ENCODE measurements at regions not wholly inside any gene's neighbourhood (a gene's known extent, or its start where the extent isn't known, plus 50 kb on each side); places are given as distances from the start of the nearest gene placed in this dataset.

- TF ChIP-seq MAZ (IDR thresholded peaks at IDR 0.05; ENCODE audit: borderline replicate concordance, low read depth, low read length), result no peak
- peak; percentile 41; the same call in 1 of the 2 replicates for TF ChIP-seq CEBPB (IDR thresholded peaks at IDR 0.05; ENCODE audit: low read depth, low read length)
- TF ChIP-seq CTCF (conservative IDR thresholded peaks at IDR 0.05; ENCODE audit: low read depth, low read length), result no peak
- no peak overlapping the region for H3K27ac ChIP-seq (ENCODE audit: insufficient read depth, low read length)
- ATAC-seq (ENCODE audit: low read depth) (no peak), DNase-seq (peak; percentile 34)
- no peak overlapping the region for H2BK5ac ChIP-seq (ENCODE audit: low read depth, low read length, poor library complexity, severe bottlenecking)
- no peak overlapping the region for H3K56ac ChIP-seq (ENCODE audit: extremely low read depth, insufficient read depth, low read length)
- intact Hi-C loops (cut with micrococcal nuclease) (no loop called here), in situ Hi-C loops (cut with MboI; ENCODE audit: low sequenced_read_pairs) (no loop called here), dilution Hi-C loops (cut with HindIII; ENCODE audit: low sequenced_read_pairs, unreplicated experiment) (no loop called here)
- no peak overlapping the region for H3K9ac ChIP-seq (ENCODE audit: low read depth, low read length)
- CTCF ChIA-PET, result no interaction called here
- no peak overlapping the region for H2AK5ac ChIP-seq (ENCODE audit: low read depth, low read length)
- H4K8ac ChIP-seq (ENCODE audit: low read depth in 2 of 2, low read length in 2 of 2), result no peak overlapping the region
- no peaks in the 10 kb centered on the region for H4K20me1 ChIP-seq (ENCODE audit: insufficient read depth, low read length)
- no peak overlapping the region for H2AFZ ChIP-seq (replicated peaks; ENCODE audit: low read length, poor library complexity)
- no peak overlapping the region for H3K4me3 ChIP-seq (ENCODE audit: insufficient read depth, low read depth, low read length)
- no peak overlapping the region for H2BK120ac ChIP-seq (ENCODE audit: low read depth, low read length)
- no peaks in the 10 kb centered on the region for H3K36me3 ChIP-seq (ENCODE audit: control insufficient read depth, insufficient read depth, low read length)
- no peak overlapping the region for H3K4ac ChIP-seq (ENCODE audit: low read depth, low read length)
- H2AK9ac ChIP-seq (replicated peaks; ENCODE audit: low read depth, low read length, poor library complexity), result no peak overlapping the region
- no CpG with 5 or more reads among the region's 1 CpG for WGBS, 2 experiments (ENCODE audit: extremely low coverage in 2 of 2, insufficient read length in 1 of 2)
- no peak overlapping the region for H4K91ac ChIP-seq (ENCODE audit: insufficient read depth, low read depth, low read length)
- H3K4me1 ChIP-seq (ENCODE audit: control insufficient read depth, insufficient read depth, low read length), result peaks cover 8% of the 10 kb centered on the region
- H3K9me1 ChIP-seq (ENCODE audit: insufficient read depth, low read length), result peaks cover 1% of the 10 kb centered on the region
- H3K27me3 ChIP-seq (ENCODE audit: control insufficient read depth, insufficient read depth, low read length), result no peaks in the 10 kb centered on the region
- H3K23ac ChIP-seq (ENCODE audit: low read depth, low read length), result no peak overlapping the region
- H3K79me1 ChIP-seq (ENCODE audit: low read depth in 1 of 2, low read length in 2 of 2), result no peaks in the 10 kb centered on the region
- H3K14ac ChIP-seq (replicated peaks; ENCODE audit: low read depth, low read length), result no peak overlapping the region
- no peak overlapping the region for H3K4me2 ChIP-seq (ENCODE audit: low read depth, low read length)
- no peak overlapping the region for H4K5ac ChIP-seq (ENCODE audit: low read depth, low read length)
- no peak overlapping the region for H2BK20ac ChIP-seq (ENCODE audit: low read depth, low read length)
- no TSS peak for BruUV-seq (replicated peaks)
- 0 out of 2 replicates have a peak overlapping the region, but pooled peaks have one; percentile 35 for H3K18ac ChIP-seq (ENCODE audit: low read depth, low read length)
- POLR2A ChIA-PET (ENCODE audit: unreplicated experiment), result no interaction called here
- no peak overlapping the region for H2BK15ac ChIP-seq (ENCODE audit: low read depth, low read length)
- H3K9me3 ChIP-seq (ENCODE audit: control insufficient read depth, insufficient read depth, low read length), result peaks cover 2% of the 10 kb centered on the region; the same call in 1 of the 2 replicates
These were observed 80.2 kb upstream of the KRR1 start for GRCh38 chr12:75591628-75592027.
